Large intestine (tissue), 3 donors: ENCODE measurements at regions not wholly inside any gene's neighbourhood (a gene's known extent, or its start where the extent isn't known, plus 50 kb on each side); places are given as distances from the start of the nearest gene placed in this dataset.

Experiments
- DNase-seq, 2 donors: peaks; one replicate each; pipeline versions ENCODE4 v3.0.0 to v3.0.0-alpha.2; 2013
- H3K27ac ChIP-seq: one replicate; pipeline ENCODE4 v1.5.1; 2013; ENCODE audit warnings: low read length
- H3K27me3 ChIP-seq: 2 replicates; pipeline ENCODE4 v1.6.1; 2013; ENCODE audit warnings: low read length; ENCODE audit not compliant: control insufficient read depth, insufficient read depth
- H3K36me3 ChIP-seq: 2 replicates; pipeline ENCODE4 v1.6.1; 2013; ENCODE audit warnings: low read length; ENCODE audit not compliant: control insufficient read depth, insufficient read depth
- H3K4me1 ChIP-seq: one replicate; pipeline ENCODE4 v1.6.1; 2013; ENCODE audit warnings: low read length; ENCODE audit not compliant: control insufficient read depth, insufficient read depth
- H3K4me3 ChIP-seq: one replicate; pipeline ENCODE4 v1.5.1; 2013; ENCODE audit warnings: low read length
- H3K9me3 ChIP-seq: one replicate; pipeline ENCODE4 v1.6.1; 2013; ENCODE audit warnings: mild to moderate bottlenecking, low read depth, low read length, moderate library complexity; ENCODE audit not compliant: control insufficient read depth
- WGBS: methylation state at CpG from one replicate; pipeline ENCODE4 v1.1.5; 2013; ENCODE audit warnings: low lambda C conversion rate; ENCODE audit not compliant: insufficient coverage; 5-methylcytosine and 5-hydroxymethylcytosine counted together

DNA sequence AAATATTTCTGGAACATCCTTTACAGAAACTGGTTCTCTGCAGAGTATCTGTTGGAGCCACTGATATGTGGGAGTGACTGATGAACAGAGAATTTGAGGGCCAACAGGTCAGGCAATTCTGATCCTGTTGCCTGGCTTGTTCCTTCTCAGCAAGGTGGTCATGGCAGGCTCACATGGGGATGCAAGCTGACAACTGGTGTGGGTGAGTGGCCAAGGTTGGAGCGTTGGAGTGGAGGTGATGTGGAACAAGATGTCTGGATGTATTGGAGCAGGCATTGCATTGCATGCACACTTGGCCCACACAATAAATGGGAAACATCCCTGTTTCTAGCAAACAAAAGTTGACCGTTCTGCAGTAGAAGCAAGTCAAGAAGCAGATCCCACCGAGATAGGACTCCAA is 380.7 kb downstream of the ZNF536 start:
- DNase-seq, result no peak
- H3K36me3 ChIP-seq, result no peaks in the 10 kb centered on the region
- no peak overlapping the region for H3K4me3 ChIP-seq
- no peaks in the 10 kb centered on the region for H3K4me1 ChIP-seq
- no CpG with 5 or more reads among the region's 3 CpGs for WGBS
- H3K9me3 ChIP-seq, result no peaks in the 10 kb centered on the region
- H3K27ac ChIP-seq, result no peak overlapping the region
- H3K27me3 ChIP-seq, result no peaks in the 10 kb centered on the region

GRCh38 chr19:30752201-30752600 is 380.0 kb downstream of the ZNF536 start:
- Histone ChIP-seq H3K4me3 (no peak overlapping the region), H3K27ac (no peak overlapping the region), H3K27me3 (no peaks in the 10 kb centered on the region), H3K36me3 (no peaks in the 10 kb centered on the region), H3K9me3 (no peaks in the 10 kb centered on the region), H3K4me1 (no peaks in the 10 kb centered on the region)
- no CpG with 5 or more reads among the region's 6 CpGs for WGBS
- no peak for DNase-seq

GRCh38 chr19:30745476-30745985 is 373.3 kb downstream of the ZNF536 start:
- no peaks in the 10 kb centered on the region for H3K36me3 ChIP-seq
- no CpG with 5 or more reads among the region's 4 CpGs for WGBS
- H3K4me1 ChIP-seq, result no peaks in the 10 kb centered on the region
- no peak overlapping the region for H3K4me3 ChIP-seq
- no peaks in the 10 kb centered on the region for H3K27me3 ChIP-seq
- no peak overlapping the region for H3K27ac ChIP-seq
- DNase-seq, result no peak
- H3K9me3 ChIP-seq, result no peaks in the 10 kb centered on the region

DNA sequence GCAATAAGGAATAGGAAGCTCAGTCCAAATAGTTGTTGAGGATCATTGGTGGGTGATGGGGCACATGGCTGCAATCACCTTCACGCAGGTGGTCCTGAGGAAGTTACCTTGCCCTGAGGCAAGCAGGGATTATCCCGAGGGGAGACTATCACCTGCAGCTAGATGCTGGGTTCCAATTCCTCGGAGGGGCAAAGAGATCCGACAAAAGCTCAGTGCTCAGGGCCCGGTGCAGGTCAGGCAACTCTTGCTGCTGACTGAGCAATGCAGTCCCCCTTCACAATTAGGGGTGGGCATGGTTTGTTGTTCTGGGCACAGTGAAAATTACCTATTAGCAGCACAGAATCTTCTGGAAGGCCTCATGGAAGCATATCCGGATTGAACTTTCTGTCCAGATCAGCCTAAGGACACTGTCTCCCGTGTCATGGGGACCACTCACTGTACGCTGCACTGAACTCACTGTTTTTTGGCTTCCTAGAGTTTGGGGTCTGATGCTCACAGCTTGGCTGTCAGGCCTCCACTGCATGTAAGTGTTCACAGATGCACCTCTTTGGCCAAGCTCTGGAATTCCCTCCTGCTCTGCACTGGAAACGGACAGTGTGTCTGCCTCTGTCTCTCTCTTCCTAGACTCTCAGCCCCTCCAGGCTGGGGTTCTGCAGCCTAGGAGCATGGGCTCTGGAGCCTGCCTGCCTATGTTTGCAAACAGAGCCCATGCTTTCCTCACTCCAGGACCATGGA is 372.7 kb downstream of the ZNF536 start:
- Histone ChIP-seq H3K27me3 (no peaks in the 10 kb centered on the region), H3K4me3 (no peak overlapping the region), H3K4me1 (no peaks in the 10 kb centered on the region), H3K36me3 (no peaks in the 10 kb centered on the region), H3K9me3 (no peaks in the 10 kb centered on the region), H3K27ac (no peak overlapping the region)
- no CpG with 5 or more reads among the region's 9 CpGs for WGBS
- no peak for DNase-seq

GRCh38 chr19:30743702-30744101 is 371.5 kb downstream of the ZNF536 start:
- no peaks in the 10 kb centered on the region for H3K4me1 ChIP-seq
- no peak for DNase-seq
- no peaks in the 10 kb centered on the region for H3K36me3 ChIP-seq
- no peaks in the 10 kb centered on the region for H3K27me3 ChIP-seq
- WGBS, result no CpG with 5 or more reads among the region's 5 CpGs
- no peak overlapping the region for H3K27ac ChIP-seq
- no peaks in the 10 kb centered on the region for H3K9me3 ChIP-seq
- H3K4me3 ChIP-seq, result no peak overlapping the region

- Histone ChIP-seq H3K27me3 (no peaks in the 10 kb centered on the region), H3K4me1 (no peaks in the 10 kb centered on the region), H3K9me3 (no peaks in the 10 kb centered on the region), H3K4me3 (no peak overlapping the region), H3K36me3 (no peaks in the 10 kb centered on the region), H3K27ac (no peak overlapping the region)
- no peak for DNase-seq
- WGBS, result no CpG with 5 or more reads among the region's 10 CpGs
Observed at GRCh38 chr19:30743011-30743410, 370.8 kb downstream of the ZNF536 start.

- no peaks in the 10 kb centered on the region for H3K4me1 ChIP-seq
- H3K9me3 ChIP-seq, result no peaks in the 10 kb centered on the region
- no peaks in the 10 kb centered on the region for H3K36me3 ChIP-seq
- no peak for DNase-seq
- H3K4me3 ChIP-seq, result no peak overlapping the region
- WGBS, result no CpG with 5 or more reads among the region's 12 CpGs
- no peaks in the 10 kb centered on the region for H3K27me3 ChIP-seq
- no peak overlapping the region for H3K27ac ChIP-seq
Observed at GRCh38 chr19:30742406-30742938, 370.3 kb downstream of the ZNF536 start.

DNA sequence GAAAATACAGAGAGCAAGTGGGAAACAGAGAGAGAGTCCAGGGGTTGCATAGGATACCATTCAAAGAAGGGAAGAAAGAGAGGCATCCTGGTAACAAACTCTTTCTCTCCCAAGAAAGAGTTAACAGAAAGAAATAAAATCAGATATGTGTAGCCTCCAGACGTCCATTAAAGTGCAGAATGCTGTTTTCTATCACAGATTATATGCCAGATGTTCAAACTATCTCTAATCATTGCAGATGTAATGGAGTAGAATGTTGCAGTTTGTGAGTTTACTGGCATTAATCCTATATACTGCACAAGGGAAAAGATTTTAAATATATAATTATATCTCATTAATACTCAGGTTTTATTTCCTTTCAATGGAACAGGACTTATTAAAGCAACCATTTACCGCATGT is 369.4 kb downstream of the ZNF536 start:
- WGBS, result 52% methylated on average over 2 of the region's 2 CpGs
- DNase-seq, result no peak

GRCh38 chr19:30739394-30739793 is 367.2 kb downstream of the ZNF536 start:
- Histone ChIP-seq H3K27ac (no peak overlapping the region), H3K27me3 (no peaks in the 10 kb centered on the region), H3K36me3 (no peaks in the 10 kb centered on the region), H3K4me1 (no peaks in the 10 kb centered on the region), H3K4me3 (no peak overlapping the region), H3K9me3 (no peaks in the 10 kb centered on the region)
- DNase-seq, result no peak
- WGBS, result 100% methylated on average over 2 of the region's 5 CpGs

More for the DNA sequence above, 369.4 kb downstream of the ZNF536 start:
- H3K27ac ChIP-seq, result no peak overlapping the region
- H3K27me3 ChIP-seq, result no peaks in the 10 kb centered on the region
- no peaks in the 10 kb centered on the region for H3K36me3 ChIP-seq
- no peak overlapping the region for H3K4me3 ChIP-seq
- no peaks in the 10 kb centered on the region for H3K9me3 ChIP-seq
- H3K4me1 ChIP-seq, result no peaks in the 10 kb centered on the region

DNA sequence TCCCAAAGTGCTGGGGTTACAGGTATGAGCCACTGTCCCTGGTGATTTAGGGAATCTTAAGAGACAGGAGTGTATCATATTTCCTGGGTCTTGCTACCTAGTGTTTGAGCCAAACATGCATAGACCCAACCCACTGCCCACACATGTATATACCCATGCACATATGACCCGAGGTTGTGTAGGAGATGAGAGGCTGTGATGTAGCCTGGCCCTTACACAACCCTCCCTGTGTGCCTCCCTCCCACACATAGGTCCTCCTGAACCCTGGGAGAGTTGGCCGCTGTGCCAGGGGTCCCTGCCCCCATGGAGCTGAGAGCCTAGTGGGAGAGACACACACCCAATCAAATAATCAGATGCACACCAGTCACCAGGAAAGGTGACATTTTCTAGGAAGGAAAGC is 365.9 kb downstream of the ZNF536 start:
- no peaks in the 10 kb centered on the region for H3K36me3 ChIP-seq
- H3K4me3 ChIP-seq, result no peak overlapping the region
- no CpG with 5 or more reads among the region's 2 CpGs for WGBS
- H3K27me3 ChIP-seq, result no peaks in the 10 kb centered on the region
- H3K9me3 ChIP-seq, result no peaks in the 10 kb centered on the region
- H3K27ac ChIP-seq, result no peak overlapping the region
- DNase-seq, result no peak
- no peaks in the 10 kb centered on the region for H3K4me1 ChIP-seq

DNA sequence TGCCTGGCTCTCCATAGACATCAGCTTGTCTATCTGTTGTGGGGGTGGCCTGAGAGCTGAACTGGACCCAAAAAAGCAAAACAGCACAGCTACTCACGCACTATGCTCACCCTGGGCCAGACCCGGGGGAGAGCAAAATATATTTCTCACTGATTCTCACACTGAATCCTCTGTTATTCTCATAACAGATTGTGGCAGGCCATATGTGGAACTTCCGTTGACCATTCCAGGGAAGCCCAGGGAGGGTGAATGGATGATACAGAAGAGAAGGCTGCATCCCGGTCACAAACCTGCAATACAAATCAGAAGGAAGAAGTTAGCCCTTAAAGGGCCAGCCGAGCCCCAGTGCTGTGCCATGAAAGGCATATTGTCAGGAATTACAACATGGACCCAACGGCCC is 362.5 kb downstream of the ZNF536 start:
- Histone ChIP-seq H3K36me3 (no peaks in the 10 kb centered on the region), H3K27me3 (no peaks in the 10 kb centered on the region), H3K9me3 (no peaks in the 10 kb centered on the region), H3K4me3 (no peak overlapping the region), H3K27ac (no peak overlapping the region), H3K4me1 (no peaks in the 10 kb centered on the region)
- no CpG with 5 or more reads among the region's 6 CpGs for WGBS
- no peak for DNase-seq
